ENCODE measurements at regions not wholly inside any gene's neighbourhood (a gene's known extent, or its start where the extent isn't known, plus 50 kb on each side); places are given as distances from the start of the nearest gene placed in this dataset.
"Not testable (repeated sequence)": the region's sequence is repeated elsewhere in the genome, so short reads cannot be mapped to it uniquely, and the experiment has no call there.

DNA sequence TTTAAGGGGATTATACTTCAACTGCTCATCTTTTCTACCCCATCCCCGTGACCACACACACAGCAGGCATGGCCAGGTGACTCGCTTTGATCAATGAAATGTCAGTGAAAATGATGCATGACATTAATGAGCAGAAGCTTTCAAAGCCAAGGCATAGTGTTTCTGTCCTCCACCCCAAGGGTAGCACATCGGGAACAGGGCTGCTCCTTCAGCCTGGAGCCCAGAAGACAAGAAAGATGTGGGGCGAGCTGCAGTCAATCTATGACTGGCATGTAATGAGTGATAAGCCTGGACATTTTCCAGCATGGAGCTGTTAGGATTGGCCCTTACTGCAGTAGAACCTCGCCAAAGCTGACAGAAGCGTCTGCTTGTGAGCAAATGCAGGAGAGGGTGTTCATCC, 122.6 kb upstream of the IRX2 start:
- DNase-seq, result no peak

DNA sequence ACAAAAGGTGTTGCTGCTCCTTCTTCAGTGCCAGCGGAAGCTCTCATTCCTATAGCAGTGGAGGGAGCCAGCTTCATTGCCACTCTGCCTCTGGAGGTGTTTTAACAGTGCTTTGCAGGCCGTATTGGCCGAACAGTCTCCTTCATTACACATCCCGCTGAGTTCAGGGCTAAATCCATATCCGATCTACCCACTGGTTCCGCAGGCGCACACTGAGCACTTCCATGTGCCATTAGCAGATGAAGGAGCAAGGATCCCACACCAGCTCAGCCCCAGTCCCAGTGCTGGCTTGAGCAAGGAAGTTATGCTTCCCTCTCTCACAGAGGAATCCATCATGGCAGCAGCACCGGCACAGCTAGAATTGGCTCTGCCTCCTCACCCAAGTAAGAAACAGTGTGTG, 121.2 kb upstream of the IRX2 start:
- no peak for DNase-seq

DNA sequence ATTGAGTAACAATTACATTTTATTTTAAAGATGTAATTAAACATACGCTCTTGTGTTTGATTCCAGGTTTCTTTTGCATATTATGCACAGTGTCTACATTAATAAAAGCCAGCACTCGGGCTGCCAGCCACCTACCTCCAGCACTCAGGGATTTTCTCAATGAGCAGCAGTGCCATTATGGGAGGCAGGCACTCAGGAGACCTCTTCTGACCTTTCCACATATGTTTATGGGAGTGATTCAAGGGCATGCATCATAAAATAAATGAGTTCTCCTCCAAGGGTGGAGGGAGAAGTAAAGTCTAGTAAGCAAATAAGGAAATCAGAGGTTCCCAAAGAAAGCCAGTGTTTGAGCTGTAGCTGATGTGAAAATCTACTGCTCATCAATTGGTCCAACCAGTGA, 119.8 kb upstream of the IRX2 start:
- no peak for DNase-seq

DNA sequence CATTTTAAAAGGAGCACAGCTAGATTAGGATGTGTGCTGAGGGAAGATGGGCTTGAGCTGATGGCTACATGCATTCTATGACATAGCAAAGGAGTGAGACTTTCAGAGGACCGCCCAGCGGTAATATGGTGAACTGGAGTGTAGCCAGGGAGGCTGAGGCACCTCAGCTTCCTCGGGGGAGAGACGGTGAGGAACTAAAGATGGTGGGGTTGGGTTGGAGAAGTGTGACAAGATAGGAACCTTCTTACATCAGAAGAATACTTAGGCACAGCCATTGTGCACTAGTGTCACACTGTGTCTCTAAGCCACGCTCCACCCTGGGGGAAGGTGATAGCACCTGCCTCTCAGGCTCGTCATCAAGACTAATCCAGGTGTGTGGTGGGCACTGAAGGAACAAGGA, 118.0 kb upstream of the IRX2 start:
- DNase-seq, result no peak

DNA sequence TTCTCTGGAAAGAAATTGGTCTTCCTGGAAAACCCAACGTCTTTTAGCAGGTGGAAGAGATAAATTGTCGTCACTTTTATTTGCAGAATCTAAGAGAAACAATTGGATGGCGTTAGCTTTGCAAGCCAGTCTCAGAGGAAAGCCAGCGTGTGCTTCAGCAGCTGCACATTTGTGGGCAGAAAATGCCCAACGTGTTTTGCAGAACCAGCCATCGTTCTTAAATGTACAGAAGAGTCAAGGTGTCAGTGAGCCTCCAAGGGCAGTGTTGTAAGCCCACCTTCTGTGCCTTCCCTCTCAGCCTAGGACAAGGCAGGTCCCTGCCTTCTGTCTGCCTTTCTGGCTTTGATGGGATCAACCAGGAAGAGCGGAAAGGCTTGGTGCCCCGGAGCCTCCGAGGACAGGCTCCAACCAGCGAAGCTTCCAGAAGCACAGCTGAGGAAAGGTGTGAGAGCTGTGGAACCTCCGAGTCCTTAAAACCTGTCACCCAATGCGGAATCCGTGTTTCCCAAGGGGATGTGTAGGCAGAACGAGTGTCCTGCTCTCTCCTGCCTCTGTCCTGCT, 116.0 kb upstream of the IRX2 start:
- DNase-seq, result no peak

DNA sequence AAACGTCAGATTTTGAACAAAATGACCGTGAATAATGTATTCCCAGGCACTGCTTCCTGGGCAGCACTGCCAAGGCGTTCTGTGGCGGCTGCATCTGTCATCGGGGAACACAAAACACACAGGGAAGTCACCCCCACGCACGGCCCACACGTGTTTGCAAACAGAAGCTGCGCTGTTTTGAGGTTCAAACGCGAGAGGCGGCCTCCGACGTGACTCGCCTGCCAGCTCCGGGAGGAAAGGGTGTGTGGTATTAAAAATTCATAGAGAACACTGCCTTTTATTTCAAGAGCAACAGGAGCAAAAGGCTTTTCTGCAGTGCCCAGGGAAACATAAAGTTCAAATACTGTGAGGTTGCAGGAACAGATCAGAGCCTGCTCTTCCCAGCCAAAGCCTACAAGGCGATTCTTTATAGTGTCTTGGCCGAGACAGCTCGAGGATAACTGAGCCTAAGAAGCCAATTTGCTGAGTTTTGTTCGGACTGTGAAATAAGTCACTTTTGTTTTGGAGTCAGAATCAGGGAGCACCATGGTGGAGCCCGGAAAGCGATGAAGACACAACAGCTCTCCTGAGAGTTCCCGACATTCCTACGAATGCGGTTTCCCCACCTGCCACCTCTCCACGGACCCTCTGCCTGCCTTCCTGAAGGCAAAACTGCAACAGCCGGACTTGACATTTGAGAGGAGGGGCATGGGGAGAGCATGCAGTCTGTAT, 115.3 kb upstream of the IRX2 start:
- DNase-seq, result no peak

DNA sequence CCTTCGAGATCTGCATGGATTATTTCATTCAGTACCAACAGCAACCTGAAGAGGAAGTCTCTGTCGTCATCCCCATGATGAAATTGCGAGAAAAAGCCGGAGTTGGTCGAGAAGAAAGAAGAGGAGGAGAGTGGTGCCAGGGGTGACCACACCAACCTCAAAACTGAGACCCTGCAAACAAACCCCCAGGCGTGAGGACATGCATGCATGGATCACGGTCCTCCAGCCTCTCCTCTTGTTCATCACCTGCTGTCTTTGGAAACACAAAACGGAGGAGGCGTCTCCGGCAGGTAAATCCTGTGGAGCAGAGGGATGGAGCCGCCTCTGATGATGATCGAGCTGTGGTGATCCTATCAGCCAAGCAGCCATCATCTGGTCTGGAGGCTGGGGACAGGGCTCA, 114.4 kb upstream of the IRX2 start:
- no peak for DNase-seq

DNA sequence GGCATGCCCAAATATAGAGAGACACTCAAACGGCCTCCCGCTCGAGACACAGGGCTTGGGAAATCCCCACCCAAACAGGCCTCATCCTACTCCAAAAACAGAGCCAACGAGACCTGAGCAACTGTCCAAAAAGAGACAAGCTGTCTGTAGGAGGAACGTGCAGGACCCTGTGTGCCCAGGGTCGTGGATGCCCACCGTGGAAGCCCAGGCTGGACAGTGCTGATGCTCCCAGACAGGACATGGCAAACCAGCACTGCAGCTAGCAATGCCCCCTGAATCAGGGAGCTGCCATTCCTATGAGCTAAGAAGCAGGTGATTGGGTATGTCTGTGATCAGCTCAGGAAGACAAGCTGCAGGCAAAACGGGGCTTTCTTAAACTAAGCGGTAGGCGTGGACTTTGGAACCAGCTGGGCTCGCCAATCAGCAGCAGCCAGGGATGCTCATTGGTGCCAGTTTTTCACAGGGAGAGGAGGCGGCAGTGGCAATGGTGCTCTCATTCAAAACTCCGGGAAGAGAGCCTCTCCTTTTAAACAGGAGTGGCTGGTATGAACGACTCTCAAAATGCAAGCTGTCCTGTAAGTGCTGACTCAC, 113.1 kb upstream of the IRX2 start:
- no peak for DNase-seq

DNA sequence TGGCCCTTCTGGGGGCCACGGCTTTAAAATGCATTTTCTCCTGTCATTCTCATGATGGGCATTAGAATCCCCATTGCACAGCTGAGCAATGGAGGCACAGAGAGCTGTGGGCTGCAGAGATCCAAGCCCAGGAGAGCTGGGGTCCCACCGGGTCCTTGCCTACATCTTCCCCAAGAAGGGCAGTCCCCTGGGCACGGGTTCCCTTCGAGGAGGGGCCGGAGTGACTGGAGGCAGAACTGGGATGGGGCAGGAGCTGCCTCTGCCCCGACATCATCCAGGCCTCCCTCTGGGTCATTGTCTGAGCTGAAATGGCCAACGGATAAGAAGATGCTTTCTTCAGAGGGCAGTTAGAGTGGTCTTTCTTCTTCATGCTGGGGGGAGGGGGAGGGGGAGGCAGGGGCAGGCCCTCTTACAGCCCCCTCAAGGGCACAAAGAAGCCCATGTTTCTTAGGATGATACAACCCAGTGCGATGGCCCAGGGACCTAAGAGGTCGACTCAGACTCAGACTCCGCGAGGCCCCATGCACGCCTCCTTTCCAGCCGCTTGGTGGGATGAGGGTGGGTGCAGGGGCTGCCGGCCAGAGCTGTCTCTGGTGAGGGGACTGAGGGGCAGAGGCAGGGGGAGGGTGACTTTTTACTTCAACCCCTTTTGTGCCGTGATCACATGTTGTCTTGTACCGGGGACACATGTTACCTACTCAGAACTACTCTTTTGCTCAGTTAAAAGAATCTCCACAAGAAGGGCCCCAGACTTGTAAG, 112.4 kb upstream of the IRX2 start:
- no peak for DNase-seq

DNA sequence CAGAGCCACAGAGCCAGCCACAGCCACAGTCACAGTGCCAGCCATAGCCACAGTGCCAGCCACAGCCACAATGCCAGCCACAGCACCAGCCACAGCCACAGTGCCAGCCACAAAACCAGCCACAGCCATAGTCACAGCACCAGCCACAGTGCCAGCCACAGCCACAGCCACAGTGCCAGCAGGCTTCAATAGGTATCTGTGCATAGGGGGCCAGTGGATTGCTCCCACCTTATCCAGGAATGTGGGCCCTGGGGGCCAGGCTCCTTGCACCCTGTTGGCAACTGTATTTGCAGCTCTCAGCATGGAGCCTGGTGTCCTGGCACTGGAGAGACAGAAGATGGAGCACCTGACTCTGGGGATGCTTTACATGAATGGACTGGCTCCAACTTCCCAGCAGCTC, 111.7 kb upstream of the IRX2 start:
- no peak for DNase-seq

DNA sequence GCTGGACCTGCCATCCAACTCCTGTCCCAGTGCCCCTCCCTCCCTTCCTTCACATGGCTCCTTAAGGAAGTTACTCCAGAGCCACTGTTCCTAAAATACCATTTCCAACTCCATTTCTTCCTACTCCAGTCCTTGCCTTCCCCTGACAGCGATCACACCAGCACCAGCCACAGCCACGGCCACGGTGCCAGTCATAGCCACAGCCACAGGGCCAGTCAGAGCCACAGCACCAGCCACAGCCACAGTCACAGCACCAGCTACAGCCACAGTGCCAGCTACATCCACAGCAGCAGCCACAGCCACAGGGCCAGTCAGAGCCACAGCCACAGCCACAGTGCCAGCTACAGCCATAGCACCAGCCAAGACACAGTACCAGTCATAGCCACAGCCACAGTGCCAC, 110.7 kb upstream of the IRX2 start:
- DNase-seq, result not testable (repeated sequence)

DNA sequence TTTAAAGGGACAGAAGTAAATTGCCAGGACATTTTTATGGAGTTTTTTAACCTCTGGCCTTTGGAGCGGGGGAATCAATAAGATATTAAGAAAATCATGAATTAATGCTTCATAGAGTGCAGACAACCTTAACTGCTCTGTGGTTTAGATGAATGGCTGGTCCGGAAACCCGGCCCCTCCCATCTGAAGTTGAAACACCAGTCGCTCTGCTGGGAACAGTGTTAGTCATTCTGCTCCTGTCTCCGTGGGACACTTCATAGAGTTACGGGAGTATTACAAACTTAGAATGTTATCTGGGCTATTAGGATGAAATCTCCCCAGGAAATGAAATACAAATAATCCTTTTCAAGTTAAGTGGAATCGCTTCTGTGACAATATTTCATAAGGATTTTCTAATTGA, 110.1 kb upstream of the IRX2 start:
- no peak for DNase-seq

DNA sequence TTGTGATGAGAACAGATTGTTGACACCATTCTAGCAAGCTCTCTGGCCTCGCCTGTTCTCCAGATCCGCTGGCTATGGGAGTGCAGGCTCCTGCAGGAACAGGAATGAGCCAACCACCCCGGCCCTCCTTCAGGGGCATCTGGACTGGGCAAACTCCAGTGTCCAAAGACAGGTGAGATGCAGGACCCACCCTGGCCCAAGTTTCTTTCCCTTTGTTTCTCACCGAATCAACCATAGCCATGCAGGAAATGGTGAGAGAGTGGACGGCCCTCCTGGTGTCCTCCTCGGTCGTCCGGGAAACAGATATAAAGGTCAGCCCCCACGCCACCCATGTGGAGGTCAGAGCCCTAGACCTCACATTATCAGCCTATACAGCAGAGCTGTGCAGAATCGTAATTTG, 108.6 kb upstream of the IRX2 start:
- DNase-seq, result no peak

DNA sequence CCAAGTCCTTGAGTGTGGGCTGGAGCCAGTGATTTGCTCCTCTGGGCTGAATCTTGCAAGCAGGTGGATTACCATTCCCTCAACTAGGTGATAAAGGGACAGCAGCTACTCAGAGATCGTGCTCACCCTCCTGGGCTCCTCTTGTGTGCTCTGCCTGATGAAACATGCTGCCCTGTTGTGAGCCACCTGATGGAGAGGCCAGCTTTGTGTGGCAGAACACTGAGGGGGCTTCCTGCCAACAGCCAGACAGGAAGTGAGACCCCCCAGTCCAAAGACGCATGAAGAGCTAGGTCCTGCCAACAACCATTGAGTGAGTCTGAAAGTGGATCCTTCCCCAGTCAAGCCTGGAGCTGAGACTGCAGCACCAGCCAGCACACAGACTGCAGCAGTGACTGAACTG, 106.4 kb upstream of the IRX2 start:
- no peak for DNase-seq

DNA sequence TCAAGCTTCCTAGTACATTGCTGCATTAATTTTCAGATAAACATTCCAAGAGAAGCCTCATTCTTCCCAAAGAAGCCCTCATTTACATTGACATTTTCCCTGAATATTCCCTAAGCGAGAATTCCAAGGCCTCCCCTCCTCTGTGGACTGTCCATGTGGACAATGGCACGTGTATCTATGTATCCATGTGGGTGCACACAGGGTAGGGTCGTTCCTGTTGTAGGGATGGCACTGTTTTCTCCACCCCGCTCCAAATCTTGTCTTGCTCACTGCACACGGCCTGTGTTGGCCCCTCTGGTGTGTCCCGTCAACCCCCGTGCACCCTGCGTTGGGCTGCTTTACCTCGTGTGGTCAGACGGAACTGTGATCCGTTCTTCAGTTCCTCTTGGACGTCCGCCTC, 104.7 kb upstream of the IRX2 start:
- DNase-seq, result no peak

DNA sequence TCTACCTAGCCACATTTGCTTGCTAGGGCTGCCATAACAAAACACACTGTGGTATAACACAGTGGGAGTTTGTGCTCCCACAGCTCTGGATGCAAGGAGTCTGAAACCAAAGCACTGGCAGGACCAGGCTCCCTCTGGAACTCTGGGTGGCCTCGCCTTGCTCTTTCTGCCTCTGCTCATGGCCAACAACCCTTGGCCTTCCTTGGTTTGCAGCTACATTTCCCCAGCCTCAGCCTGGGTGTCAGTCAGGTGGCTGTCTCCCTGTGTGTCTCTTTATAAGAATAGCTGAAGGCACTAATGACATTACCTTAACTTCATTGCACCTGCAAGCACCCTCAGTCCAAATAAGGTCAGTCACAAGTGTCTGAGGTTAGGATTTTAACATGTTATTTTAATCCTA, 101.0 kb upstream of the IRX2 start:
- DNase-seq, result no peak

DNA sequence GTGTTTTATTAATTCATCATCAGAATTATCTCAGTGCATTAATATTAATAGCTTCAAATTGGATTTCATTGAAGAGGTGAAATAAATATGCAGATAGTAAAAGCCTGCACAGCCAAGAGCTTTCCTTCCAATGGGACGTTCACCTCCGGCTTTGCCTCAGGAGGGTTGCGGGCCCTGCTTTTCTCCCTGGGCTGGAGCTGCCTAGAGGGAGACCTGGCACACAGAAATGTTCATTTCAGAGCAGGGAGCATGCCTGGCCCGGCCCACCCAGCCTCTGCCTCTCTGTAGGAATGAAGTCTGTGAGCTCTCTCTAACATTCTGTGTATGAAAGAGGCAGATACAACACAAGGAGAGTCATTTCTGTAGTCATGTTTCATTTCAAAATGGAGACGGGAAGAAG, 100.4 kb upstream of the IRX2 start:
- DNase-seq, result no peak

DNA sequence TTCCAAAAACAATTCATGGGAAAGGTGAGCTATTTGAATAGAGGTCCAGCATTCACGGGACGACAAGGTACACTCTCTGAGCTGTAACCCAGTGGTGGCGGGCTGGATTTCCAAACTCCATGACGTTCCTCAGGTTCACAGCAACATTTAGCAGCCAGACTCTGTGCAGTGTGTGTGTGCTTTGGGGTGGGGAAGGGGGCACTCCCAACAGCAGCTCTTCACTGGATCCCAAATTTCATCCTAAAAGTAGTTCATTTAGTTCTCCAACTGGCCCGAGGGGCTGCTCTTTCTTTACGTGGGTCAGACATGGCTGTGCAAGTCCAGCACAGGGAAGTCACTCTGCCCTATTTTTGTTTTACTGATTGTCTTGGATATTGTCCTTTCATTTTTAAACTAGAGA, 98.0 kb upstream of the IRX2 start:
- DNase-seq, result no peak

DNA sequence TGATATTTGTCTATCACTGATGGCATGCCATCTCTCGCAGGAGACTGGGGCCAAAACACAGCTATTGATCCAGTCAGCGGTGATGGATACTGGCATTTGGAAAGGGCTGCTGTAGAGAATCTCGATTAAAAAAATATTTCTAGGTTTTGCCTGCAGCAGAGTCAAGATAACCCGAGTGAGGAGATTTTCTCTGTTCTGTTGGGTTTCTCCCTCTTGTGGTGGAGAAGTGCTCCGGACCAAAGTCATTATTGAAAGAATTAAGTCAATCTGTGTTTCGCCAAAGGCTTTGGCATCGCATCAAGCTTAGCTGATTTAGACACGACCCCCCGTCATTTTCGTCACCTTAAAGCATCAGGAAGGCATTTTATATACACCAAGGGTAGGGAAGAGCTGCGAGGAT, 97.1 kb upstream of the IRX2 start:
- no peak for DNase-seq

DNA sequence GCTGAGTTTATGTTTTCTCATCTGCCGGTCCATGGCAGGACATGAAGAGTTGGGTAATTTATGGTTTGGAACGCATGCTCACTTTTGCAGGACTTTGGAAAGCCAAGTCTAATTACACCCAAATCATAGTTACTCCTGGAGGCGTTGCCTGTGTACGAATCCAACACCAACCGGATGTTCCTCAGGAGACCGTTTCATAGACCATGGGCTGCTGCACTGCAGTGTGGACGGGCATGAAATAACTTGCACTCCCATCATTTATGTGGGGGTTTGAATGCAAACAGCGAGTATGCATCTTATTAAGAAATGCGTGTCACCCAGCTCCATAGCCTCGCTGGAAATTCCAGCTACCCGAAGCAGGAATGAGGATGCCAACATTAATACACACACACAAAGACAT, 96.1 kb upstream of the IRX2 start:
- no peak for DNase-seq

DNA sequence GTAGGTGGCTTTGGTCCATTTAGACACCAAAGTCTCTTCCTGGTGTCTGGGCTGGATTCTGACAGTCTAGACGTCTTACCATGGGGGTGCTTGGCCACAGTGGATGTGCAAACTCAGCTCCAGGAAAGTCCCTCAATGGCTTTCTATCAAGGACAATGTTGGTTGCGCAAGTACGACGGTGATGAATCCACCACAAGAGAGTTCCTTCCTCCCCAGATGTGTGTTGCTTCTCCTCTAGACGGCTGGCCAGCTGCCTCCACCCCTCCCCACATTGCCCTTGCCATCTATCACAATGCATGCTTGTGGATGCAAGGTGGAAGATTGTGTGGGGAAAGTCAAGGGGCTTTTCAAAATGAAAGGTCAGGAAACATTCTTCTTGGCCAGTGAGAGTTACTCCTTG, 89.7 kb upstream of the IRX2 start:
- no peak for DNase-seq

DNA sequence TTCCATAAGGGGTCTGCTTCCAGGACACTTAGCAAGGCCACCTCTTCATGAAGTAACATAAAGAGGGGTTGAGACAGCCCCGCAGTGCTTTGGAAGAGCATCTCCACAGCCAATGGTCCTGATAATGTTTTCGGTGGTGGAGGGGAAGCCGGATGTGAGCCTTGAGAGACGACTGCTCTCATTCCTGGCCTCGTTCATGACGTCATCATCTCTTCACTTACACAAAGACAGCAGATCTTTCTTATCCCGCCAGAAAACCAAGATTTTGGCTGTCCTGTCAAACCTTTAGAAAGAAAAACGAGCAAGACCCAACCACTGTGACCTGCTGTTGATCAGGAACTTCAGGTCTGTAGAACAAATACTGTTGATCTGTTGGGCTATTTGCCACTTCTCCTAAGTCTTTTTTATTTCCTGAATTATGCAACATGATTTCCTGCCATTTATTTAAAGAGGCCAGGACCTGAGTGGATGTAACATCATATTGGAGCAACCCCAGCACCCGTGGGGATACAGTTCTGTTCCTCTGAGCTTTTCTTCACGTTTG, 89.0 kb upstream of the IRX2 start:
- DNase-seq, result no peak

DNA sequence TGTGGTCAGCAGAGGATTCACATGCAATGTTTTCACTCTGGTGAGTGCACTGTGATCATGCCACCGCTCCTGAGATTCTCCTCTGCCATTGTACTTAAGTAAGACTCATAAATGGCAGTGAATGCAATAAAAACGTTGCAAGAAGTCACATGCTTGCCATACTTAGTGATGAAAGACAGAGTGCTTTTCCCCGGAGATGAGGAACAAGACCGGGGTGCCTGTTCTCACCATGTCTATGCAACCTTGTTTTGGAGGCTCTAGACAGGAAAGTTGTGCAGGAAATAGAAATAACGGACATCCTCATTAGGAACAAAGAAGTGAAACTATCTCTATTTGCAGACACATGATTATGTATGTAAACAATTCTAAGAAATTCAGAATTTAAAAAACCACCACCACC, 84.7 kb upstream of the IRX2 start:
- no peak for DNase-seq

DNA sequence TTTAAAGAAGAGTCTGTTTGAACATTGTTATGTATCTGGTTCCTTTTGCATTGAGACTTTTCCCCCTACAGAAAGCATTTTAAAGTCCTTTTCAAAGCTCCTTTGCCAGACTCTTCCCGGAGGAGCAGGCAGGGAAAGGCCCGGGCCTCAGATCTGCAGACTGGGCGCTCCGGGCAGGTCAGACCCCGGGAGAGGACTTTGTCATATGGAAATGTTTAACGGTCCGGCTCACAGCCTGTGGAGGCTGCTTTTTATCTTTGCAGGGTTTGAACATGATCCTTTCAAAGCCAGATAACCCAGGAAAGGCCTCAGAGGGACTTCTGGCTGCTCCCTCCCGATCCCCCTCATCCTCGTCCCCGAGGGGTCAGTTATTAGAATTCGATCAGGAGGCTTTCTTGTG, 82.1 kb upstream of the IRX2 start:
- DNase-seq, result no peak
